Vagina (tissue), 2 donors: ENCODE measurements at regions not wholly inside any gene's neighbourhood (a gene's known extent, or its start where the extent isn't known, plus 50 kb on each side); places are given as distances from the start of the nearest gene placed in this dataset.

ENCODE experiments used
- DNase-seq, 2 donors: peaks; one replicate each; pipeline ENCODE4 v3.0.0-alpha.2; 2017; ENCODE audit errors: extremely low spot score in 2 of 2
- H3K27ac ChIP-seq: fragments of 200-600 bp; sonication (generic); one replicate; pipeline ENCODE4 v1.5.1; 2019
- H3K27me3 ChIP-seq: fragments of 200-600 bp; sonication (generic); one replicate; pipeline ENCODE4 v1.5.1; 2019
- H3K36me3 ChIP-seq, 2 donors: fragments of 200-600 bp; sonication (generic); one replicate each; pipeline ENCODE4 v1.5.1; 2017 to 2019
- H3K4me1 ChIP-seq: fragments of 200-600 bp; sonication (generic); one replicate; pipeline ENCODE4 v1.5.1; 2019
- H3K4me3 ChIP-seq, 2 donors: fragments of 200-600 bp; sonication (generic); 1 replicate in 1 of 2; 2 replicates in 1 of 2; pipeline ENCODE4 v1.5.1; 2016 to 2019
- H3K9me3 ChIP-seq: fragments of 200-600 bp; sonication (generic); one replicate; pipeline ENCODE4 v1.5.1; 2019
- POLR2A ChIP-seq, 2 donors: fragments of 450-650 bp; IDR thresholded peaks; one replicate each; pipeline ENCODE4 v1.6.1; 2017; ENCODE audit warnings: antibody characterized with exemption in 2 of 2, mild to moderate bottlenecking in 2 of 2, moderate library complexity in 2 of 2
- POLR2AphosphoS5 ChIP-seq, 2 donors: sonication (generic); formaldehyde crosslinking; IDR thresholded peaks; one replicate each; pipeline ENCODE4 v1.9.0; 2017; ENCODE audit warnings: antibody characterized with exemption in 2 of 2, mild to moderate bottlenecking in 2 of 2, low read depth in 1 of 2; ENCODE audit not compliant: insufficient read depth in 1 of 2
- intact Hi-C: fragments of 100-400 bp; cut with DNase I; formaldehyde crosslinking; loops from one replicate; pipeline ENCODE4 v1.15.1; 2023
- TF ChIP-seq, protein P1 (sequence below), 3 experiments: fragments of 450-650 bp in 2 of 3; fragments of 200-600 bp in 1 of 3; sonication (generic) in 1 of 3; IDR thresholded peaks; one replicate each; pipeline ENCODE4 v1.5.1; 2017 to 2019; ENCODE audit warnings: antibody characterized with exemption in 3 of 3, mild to moderate bottlenecking in 2 of 3, moderate library complexity in 2 of 3

DNA sequence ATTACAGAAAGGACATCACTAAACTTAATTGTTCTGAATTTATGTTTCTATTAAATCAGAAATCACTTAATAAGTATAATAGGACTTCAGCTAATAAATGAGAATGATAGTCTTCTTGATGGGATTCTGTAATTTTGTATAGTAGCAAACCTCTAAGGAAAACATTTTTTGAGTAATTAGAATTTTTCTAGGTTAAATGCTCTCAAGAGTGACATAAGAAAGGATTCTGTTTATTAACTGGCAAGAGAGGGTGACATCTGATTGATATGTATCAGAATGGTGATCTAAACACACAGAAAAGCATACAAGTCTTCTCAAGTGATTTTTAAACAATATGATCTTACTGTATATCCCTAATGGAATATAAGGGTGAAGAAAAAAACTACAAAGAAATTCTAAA, 1597.7 kb upstream of the PRR20A start:
- no peaks in the 10 kb centered on the region for H3K9me3 ChIP-seq
- no peak overlapping the region for H3K27ac ChIP-seq
- H3K4me3 ChIP-seq: no peak overlapping the region
- TF ChIP-seq, protein P1, sequence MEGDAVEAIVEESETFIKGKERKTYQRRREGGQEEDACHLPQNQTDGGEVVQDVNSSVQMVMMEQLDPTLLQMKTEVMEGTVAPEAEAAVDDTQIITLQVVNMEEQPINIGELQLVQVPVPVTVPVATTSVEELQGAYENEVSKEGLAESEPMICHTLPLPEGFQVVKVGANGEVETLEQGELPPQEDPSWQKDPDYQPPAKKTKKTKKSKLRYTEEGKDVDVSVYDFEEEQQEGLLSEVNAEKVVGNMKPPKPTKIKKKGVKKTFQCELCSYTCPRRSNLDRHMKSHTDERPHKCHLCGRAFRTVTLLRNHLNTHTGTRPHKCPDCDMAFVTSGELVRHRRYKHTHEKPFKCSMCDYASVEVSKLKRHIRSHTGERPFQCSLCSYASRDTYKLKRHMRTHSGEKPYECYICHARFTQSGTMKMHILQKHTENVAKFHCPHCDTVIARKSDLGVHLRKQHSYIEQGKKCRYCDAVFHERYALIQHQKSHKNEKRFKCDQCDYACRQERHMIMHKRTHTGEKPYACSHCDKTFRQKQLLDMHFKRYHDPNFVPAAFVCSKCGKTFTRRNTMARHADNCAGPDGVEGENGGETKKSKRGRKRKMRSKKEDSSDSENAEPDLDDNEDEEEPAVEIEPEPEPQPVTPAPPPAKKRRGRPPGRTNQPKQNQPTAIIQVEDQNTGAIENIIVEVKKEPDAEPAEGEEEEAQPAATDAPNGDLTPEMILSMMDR (IDR thresholded peaks at IDR 0.05): no peak
- TF ChIP-seq POLR2A (IDR thresholded peaks at IDR 0.05) (no peak), POLR2AphosphoS5 (IDR thresholded peaks at IDR 0.05; ENCODE audit: insufficient read depth in 1 of 2, low read depth in 1 of 2) (no peak)
- no peaks in the 10 kb centered on the region for H3K4me1 ChIP-seq
- H3K27me3 ChIP-seq: no peaks in the 10 kb centered on the region
- DNase-seq: no peak
- H3K36me3 ChIP-seq: no peaks in the 10 kb centered on the region
- intact Hi-C loops: no loop called here

DNA sequence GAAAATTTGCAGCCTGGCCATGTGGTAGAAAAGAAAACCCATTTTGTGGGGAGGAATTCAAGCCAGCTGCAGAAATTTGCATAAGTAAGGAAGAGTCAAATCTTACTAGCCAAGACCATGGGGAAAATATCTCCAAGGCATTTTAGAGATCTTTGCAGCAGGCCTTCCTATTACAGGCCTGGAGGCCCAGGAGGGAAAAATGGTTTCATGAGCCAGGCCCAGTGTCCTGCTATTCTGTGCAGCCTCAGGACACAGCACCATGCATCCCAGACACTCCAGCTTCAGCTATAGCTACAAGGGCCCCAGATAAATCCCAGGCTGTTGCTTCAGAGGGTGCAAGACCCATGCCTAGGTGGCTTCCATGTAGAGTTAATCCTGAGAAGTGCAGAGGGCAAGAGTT, 1590.1 kb upstream of the PRR20A start:
- no peak overlapping the region for H3K4me3 ChIP-seq
- H3K27me3 ChIP-seq: no peaks in the 10 kb centered on the region
- H3K27ac ChIP-seq: no peak overlapping the region
- H3K4me1 ChIP-seq: no peaks in the 10 kb centered on the region
- H3K9me3 ChIP-seq: no peaks in the 10 kb centered on the region
- no peaks in the 10 kb centered on the region for H3K36me3 ChIP-seq
- TF ChIP-seq POLR2A (IDR thresholded peaks at IDR 0.05): no peak
- intact Hi-C loops: no loop called here
- no peak for DNase-seq

DNA sequence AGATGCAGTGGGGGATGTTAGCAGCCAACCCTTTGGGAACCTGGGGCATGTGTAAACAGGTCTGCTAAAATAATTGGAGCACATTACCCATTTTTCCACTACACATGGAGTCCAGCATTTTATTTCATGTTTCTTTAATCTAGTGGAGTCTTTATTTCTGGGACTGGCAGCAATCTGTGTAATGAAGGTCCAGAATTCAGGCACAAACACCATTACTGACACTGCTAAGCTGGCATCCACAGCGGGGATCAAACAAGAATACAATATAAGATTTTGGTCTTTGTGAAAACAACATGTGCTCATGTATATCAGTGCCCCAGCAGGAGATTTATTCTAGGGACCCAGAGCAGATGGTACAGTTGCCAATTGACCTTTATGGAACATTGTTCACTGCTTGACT, 1587.0 kb upstream of the PRR20A start:
- H3K4me3 ChIP-seq: no peak overlapping the region
- intact Hi-C loops: no loop called here
- no peaks in the 10 kb centered on the region for H3K4me1 ChIP-seq
- H3K36me3 ChIP-seq: no peaks in the 10 kb centered on the region
- DNase-seq: no peak
- H3K27me3 ChIP-seq: no peaks in the 10 kb centered on the region
- TF ChIP-seq POLR2A (IDR thresholded peaks at IDR 0.05): no peak
- TF ChIP-seq, protein P1 (IDR thresholded peaks at IDR 0.05): no peak
- TF ChIP-seq POLR2AphosphoS5 (IDR thresholded peaks at IDR 0.05; ENCODE audit: insufficient read depth in 1 of 2, low read depth in 1 of 2): no peak
- H3K9me3 ChIP-seq: no peaks in the 10 kb centered on the region
- no peak overlapping the region for H3K27ac ChIP-seq

DNA sequence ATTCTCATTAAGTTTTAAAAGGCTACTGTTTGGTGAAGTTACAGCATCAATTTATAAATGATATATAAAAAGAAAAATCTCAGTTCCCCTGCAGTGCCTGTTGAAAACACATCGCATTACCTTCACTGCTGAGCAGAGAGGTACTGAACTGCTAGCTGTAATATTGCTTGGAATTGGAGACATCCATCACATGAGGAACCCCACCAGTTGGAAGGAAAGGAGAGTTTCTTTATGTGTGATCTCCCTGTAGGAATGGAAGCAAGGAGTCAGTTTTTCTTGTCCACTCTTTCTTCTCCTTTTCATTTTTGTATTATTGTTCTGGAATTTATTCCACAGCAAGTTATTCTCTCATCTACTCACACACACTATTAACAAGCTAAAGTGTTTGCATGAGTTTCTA, 1586.0 kb upstream of the PRR20A start:
- intact Hi-C loops: no loop called here
- Histone ChIP-seq H3K4me1 (no peaks in the 10 kb centered on the region), H3K36me3 (no peaks in the 10 kb centered on the region), H3K4me3 (no peak overlapping the region), H3K27ac (no peak overlapping the region), H3K9me3 (no peaks in the 10 kb centered on the region), H3K27me3 (no peaks in the 10 kb centered on the region)
- no peak for TF ChIP-seq POLR2AphosphoS5 (IDR thresholded peaks at IDR 0.05; ENCODE audit: insufficient read depth in 1 of 2, low read depth in 1 of 2)
- TF ChIP-seq, protein P1 (IDR thresholded peaks at IDR 0.05): no peak
- no peak for TF ChIP-seq POLR2A (IDR thresholded peaks at IDR 0.05)
- DNase-seq: no peak

DNA sequence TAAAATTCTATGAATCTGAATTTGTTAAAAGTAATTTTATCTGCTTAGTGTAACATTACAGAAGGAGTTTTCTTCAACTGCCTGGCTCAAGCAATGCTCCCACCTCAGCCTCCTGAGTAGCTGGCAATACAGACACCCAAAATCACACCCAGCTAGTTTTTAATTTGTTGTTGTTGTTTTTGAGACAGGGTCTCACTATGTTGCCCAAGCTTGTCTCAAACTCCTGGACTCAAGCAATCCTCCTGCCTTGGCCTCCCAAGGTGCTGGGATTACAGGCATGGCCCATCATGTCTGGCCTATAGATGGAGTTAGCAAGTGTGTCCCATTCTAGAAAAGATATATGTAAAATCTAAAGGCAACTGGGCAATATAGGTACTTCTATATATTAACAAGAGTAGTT, 1580.4 kb upstream of the PRR20A start:
- DNase-seq: no peak
- Histone ChIP-seq H3K27me3 (no peaks in the 10 kb centered on the region), H3K4me3 (no peak overlapping the region), H3K36me3 (no peaks in the 10 kb centered on the region), H3K9me3 (no peaks in the 10 kb centered on the region), H3K27ac (no peak overlapping the region), H3K4me1 (no peaks in the 10 kb centered on the region)
- TF ChIP-seq, protein P1 (IDR thresholded peaks at IDR 0.05): no peak
- no peak for TF ChIP-seq POLR2AphosphoS5 (IDR thresholded peaks at IDR 0.05; ENCODE audit: insufficient read depth in 1 of 2, low read depth in 1 of 2)
- no peak for TF ChIP-seq POLR2A (IDR thresholded peaks at IDR 0.05)
- intact Hi-C loops: no loop called here

DNA sequence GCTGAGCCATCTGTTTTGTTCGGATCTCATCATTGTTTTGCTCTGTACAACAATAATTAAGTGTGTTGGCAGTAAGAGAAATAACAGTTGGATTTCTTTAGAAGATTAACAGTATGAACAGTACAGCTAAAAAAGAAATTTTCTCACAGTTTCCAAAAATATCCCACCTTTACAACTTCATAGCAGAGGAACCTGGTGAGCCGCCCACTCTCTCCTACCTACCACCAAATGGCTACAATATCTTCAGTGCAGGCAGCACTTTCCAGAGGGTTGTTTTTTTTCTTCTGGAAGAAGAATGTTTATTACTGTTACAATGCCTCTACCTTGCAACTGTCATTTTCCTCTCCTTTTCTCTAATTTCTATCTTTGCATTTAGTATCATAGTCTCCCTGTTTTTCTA, 1577.5 kb upstream of the PRR20A start:
- TF ChIP-seq POLR2AphosphoS5 (IDR thresholded peaks at IDR 0.05; ENCODE audit: insufficient read depth in 1 of 2, low read depth in 1 of 2) (no peak), POLR2A (IDR thresholded peaks at IDR 0.05) (no peak)
- TF ChIP-seq, protein P1 (IDR thresholded peaks at IDR 0.05): no peak
- no peaks in the 10 kb centered on the region for H3K9me3 ChIP-seq
- no peak overlapping the region for H3K4me3 ChIP-seq
- H3K27ac ChIP-seq: no peak overlapping the region
- intact Hi-C loops: no loop called here
- no peaks in the 10 kb centered on the region for H3K36me3 ChIP-seq
- no peaks in the 10 kb centered on the region for H3K4me1 ChIP-seq
- no peaks in the 10 kb centered on the region for H3K27me3 ChIP-seq
- DNase-seq: no peak
